ENCODE measurements at regions not wholly inside any gene's neighbourhood (a gene's known extent, or its start where the extent isn't known, plus 50 kb on each side); places are given as distances from the start of the nearest gene placed in this dataset.

DNA sequence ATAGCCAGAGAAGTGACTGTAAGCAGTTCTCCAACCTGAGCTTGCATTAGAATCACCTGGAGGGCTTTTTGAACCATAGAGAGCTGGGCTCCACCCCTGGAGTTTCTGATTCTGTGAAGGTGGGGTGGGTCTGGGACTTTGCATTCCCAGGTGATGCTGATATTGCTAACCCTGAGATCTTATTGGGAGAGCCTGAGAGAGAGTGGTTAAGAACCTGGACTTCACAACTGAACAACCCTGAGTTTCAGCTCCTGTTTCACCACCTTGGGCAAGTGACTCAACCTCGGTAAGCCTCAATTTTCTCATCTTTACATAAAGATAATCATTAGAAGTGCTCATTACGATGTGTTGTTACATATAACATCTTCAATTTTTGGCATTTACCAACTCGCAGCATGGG, 498.6 kb downstream of the EBF1 start:
- TF ChIP-seq, protein P1, sequence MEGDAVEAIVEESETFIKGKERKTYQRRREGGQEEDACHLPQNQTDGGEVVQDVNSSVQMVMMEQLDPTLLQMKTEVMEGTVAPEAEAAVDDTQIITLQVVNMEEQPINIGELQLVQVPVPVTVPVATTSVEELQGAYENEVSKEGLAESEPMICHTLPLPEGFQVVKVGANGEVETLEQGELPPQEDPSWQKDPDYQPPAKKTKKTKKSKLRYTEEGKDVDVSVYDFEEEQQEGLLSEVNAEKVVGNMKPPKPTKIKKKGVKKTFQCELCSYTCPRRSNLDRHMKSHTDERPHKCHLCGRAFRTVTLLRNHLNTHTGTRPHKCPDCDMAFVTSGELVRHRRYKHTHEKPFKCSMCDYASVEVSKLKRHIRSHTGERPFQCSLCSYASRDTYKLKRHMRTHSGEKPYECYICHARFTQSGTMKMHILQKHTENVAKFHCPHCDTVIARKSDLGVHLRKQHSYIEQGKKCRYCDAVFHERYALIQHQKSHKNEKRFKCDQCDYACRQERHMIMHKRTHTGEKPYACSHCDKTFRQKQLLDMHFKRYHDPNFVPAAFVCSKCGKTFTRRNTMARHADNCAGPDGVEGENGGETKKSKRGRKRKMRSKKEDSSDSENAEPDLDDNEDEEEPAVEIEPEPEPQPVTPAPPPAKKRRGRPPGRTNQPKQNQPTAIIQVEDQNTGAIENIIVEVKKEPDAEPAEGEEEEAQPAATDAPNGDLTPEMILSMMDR (CRISPR knock-in tag; IDR thresholded peaks at IDR 0.05): no peak
- TF ChIP-seq RARG (CRISPR knock-in tag; IDR thresholded peaks at IDR 0.05; ENCODE audit: low read depth) (no peak), ZNF562 (CRISPR knock-in tag; IDR thresholded peaks at IDR 0.05; ENCODE audit: borderline replicate concordance) (no peak), SMC3 (IDR thresholded peaks at IDR 0.05; ENCODE audit: low read length) (no peak), EP300 (IDR thresholded peaks at IDR 0.05; ENCODE audit: low read depth in 2 of 2, low read length in 2 of 2) (no peak), EP300 (CRISPR knock-in tag; IDR thresholded peaks at IDR 0.05; ENCODE audit: borderline replicate concordance) (no peak), HMG20A (CRISPR knock-in tag; IDR thresholded peaks at IDR 0.05; ENCODE audit: borderline replicate concordance) (no peak)
